Fibroblast of peridontal ligament (primary cell): ENCODE measurements at regions not wholly inside any gene's neighbourhood (a gene's known extent, or its start where the extent isn't known, plus 50 kb on each side); places are given as distances from the start of the nearest gene placed in this dataset.
A peak's percentile ranks its signal among the peaks of the same experiment; 100 is the strongest.

Experiments used
- DNase-seq: peaks from one replicate; pipeline ENCODE4 v3.0.0-alpha.2; 2010; ENCODE audit errors: extremely low read depth

- no peak for DNase-seq
These were observed 83.6 kb downstream of the HPGD start for GRCh38 chr4:174438711-174439110.

- DNase-seq = no peak
These were observed 84.5 kb downstream of the HPGD start for GRCh38 chr4:174437749-174438148.

GRCh38 chr4:174437324-174437723 is 85.0 kb downstream of the HPGD start:
- DNase-seq = peak; percentile 45

GRCh38 chr4:174436377-174436776 is 85.9 kb downstream of the HPGD start:
- DNase-seq = no peak

GRCh38 chr4:174435974-174436373 is 86.3 kb downstream of the HPGD start:
- no peak for DNase-seq

- no peak for DNase-seq
These were observed 87.8 kb downstream of the HPGD start for GRCh38 chr4:174434455-174434854.

- DNase-seq = no peak
These were observed 91.7 kb downstream of the HPGD start for GRCh38 chr4:174430576-174430975.

- DNase-seq = no peak
These were observed 92.4 kb downstream of the HPGD start for GRCh38 chr4:174429701-174430410.

- no peak for DNase-seq
These were observed 94.6 kb downstream of the HPGD start for GRCh38 chr4:174427571-174428140.

GRCh38 chr4:174425669-174426068 is 96.6 kb downstream of the HPGD start:
- no peak for DNase-seq

- peak; percentile 40 for DNase-seq
These were observed 98.9 kb downstream of the HPGD start for GRCh38 chr4:174423257-174423944.

- DNase-seq = no peak
These were observed 99.4 kb downstream of the HPGD start for GRCh38 chr4:174422893-174423256.

- DNase-seq = no peak
These were observed 102.0 kb downstream of the HPGD start for GRCh38 chr4:174420316-174420715.

GRCh38 chr4:174418640-174419212 is 103.6 kb downstream of the HPGD start:
- DNase-seq = no peak

GRCh38 chr4:174408841-174409552 is 113.3 kb downstream of the HPGD start:
- DNase-seq = no peak

GRCh38 chr4:174406383-174406782 is 115.9 kb downstream of the HPGD start:
- DNase-seq = no peak

GRCh38 chr4:174405923-174406322 is 116.4 kb downstream of the HPGD start:
- DNase-seq = no peak

GRCh38 chr4:174404677-174405076 is 117.6 kb downstream of the HPGD start:
- no peak for DNase-seq

- no peak for DNase-seq
These were observed 119.1 kb downstream of the HPGD start for GRCh38 chr4:174403177-174403543.

- no peak for DNase-seq
These were observed 118.9 kb downstream of the CEP44 start for GRCh38 chr4:174402470-174403176.

- no peak for DNase-seq
These were observed 117.9 kb downstream of the CEP44 start for GRCh38 chr4:174401471-174402130.
